ENCODE measurements at regions not wholly inside any gene's neighbourhood (a gene's known extent, or its start where the extent isn't known, plus 50 kb on each side); places are given as distances from the start of the nearest gene placed in this dataset.

DNA sequence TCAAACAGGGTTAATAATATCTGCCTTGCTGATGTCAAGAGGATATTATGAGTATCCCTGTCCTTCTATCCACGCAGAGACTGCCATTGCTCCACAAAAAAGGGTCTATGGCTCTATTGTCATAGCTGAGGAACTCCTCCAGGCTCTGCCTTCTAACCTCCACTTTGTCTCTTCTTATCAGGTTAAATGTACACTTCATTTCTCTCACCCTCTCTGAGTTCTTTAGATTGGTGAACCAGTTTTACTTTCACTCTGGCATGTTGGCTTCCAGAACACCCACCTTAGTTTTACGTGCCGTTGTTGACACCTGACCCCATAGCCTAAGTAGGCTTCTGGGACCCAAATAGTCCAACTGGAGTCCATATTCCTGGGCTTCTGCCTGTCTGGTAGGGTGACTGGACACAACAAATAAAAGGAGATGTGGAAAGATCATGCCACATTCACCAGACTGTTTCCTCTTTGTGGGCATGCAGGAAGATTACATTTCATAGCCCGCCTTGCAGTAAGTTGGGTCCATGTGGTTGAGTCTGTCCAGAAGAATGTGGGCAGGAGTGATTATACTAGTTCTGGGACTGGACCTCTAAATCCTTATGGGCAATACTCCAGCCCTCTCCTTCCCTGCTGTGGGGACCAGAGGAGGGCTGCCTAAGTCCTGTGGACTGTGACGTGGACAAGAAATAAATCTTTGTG lies 350.4 kb upstream of the CLINT1 start:
- TF ChIP-seq, protein P1, sequence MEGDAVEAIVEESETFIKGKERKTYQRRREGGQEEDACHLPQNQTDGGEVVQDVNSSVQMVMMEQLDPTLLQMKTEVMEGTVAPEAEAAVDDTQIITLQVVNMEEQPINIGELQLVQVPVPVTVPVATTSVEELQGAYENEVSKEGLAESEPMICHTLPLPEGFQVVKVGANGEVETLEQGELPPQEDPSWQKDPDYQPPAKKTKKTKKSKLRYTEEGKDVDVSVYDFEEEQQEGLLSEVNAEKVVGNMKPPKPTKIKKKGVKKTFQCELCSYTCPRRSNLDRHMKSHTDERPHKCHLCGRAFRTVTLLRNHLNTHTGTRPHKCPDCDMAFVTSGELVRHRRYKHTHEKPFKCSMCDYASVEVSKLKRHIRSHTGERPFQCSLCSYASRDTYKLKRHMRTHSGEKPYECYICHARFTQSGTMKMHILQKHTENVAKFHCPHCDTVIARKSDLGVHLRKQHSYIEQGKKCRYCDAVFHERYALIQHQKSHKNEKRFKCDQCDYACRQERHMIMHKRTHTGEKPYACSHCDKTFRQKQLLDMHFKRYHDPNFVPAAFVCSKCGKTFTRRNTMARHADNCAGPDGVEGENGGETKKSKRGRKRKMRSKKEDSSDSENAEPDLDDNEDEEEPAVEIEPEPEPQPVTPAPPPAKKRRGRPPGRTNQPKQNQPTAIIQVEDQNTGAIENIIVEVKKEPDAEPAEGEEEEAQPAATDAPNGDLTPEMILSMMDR (IDR thresholded peaks at IDR 0.05; ENCODE audit: low read length), result no peak
- TF ChIP-seq EZH2 (IDR thresholded peaks at IDR 0.05; ENCODE audit: borderline replicate concordance, low read length), result no peak
